Fibroblast of lung (primary cell): ENCODE measurements at regions not wholly inside any gene's neighbourhood (a gene's known extent, or its start where the extent isn't known, plus 50 kb on each side); places are given as distances from the start of the nearest gene placed in this dataset.

ENCODE experiments used
- EZH2 ChIP-seq: IDR thresholded peaks from 2 replicates; pipeline ENCODE4 v1.5.1; 2012; ENCODE audit warnings: low read length, control low read depth, mild to moderate bottlenecking; ENCODE audit errors: missing control alignments
- TF ChIP-seq, protein P1 (sequence below), 2 donors: IDR thresholded peaks in 1 of 2; conservative IDR thresholded peaks in 1 of 2; 1 replicate in 1 of 2; 2 replicates in 1 of 2; pipeline ENCODE4 v1.5.1; 2011 to 2012; ENCODE audit warnings: low read length in 2 of 2, control low read depth in 1 of 2, inconsistent platforms in 1 of 2, low read depth in 1 of 2, mild to moderate bottlenecking in 1 of 2

DNA sequence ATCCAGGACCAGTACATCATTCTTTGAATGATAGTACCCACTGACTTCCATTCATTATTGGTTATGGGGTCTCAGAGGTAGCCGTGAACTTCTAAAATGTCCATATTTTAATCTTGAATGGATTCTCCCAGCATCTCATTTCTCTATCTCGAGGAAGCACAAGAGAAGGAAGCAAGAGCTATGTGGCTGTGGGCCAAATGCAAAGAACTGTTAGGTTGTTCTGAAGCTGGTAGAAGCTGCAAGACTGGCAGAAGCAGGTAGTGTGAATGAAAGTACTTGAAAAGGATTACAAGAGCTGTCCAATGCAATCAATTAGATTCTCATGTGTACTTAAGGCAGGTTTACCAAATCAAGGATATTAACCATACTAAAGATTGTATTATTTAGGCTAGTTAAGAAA, 1131.8 kb downstream of the GRIK2 start:
- TF ChIP-seq, protein P1, sequence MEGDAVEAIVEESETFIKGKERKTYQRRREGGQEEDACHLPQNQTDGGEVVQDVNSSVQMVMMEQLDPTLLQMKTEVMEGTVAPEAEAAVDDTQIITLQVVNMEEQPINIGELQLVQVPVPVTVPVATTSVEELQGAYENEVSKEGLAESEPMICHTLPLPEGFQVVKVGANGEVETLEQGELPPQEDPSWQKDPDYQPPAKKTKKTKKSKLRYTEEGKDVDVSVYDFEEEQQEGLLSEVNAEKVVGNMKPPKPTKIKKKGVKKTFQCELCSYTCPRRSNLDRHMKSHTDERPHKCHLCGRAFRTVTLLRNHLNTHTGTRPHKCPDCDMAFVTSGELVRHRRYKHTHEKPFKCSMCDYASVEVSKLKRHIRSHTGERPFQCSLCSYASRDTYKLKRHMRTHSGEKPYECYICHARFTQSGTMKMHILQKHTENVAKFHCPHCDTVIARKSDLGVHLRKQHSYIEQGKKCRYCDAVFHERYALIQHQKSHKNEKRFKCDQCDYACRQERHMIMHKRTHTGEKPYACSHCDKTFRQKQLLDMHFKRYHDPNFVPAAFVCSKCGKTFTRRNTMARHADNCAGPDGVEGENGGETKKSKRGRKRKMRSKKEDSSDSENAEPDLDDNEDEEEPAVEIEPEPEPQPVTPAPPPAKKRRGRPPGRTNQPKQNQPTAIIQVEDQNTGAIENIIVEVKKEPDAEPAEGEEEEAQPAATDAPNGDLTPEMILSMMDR (conservative IDR thresholded peaks at IDR 0.05 in 1 of 2, IDR thresholded peaks at IDR 0.05 in 1 of 2; ENCODE audit: low read depth in 1 of 2, low read length in 2 of 2), result no peak
- TF ChIP-seq EZH2, result no peak
